PC-3 (cell line): ENCODE measurements at regions not wholly inside any gene's neighbourhood (a gene's known extent, or its start where the extent isn't known, plus 50 kb on each side); places are given as distances from the start of the nearest gene placed in this dataset.

ENCODE experiments used
- ATAC-seq: fragments of 200-7000 bp; cut with Tn5 transposase; 2 replicates; pipeline ENCODE4 v1.9.1; 2020; ENCODE audit warnings: mild to moderate bottlenecking, moderate library complexity
- BruUV-seq: library from RNA; stranded (reverse); fragments of 400-500 nt; replicated peaks from 2 replicates; lab custom pipeline; 2021; lab: Mats Ljungman, UMichigan
- CTCF ChIA-PET: fragments of 300-600 bp; sonication (Branson Sonifier 250); formaldehyde crosslinking; loops from one replicate; lab custom pipeline; 2022; ENCODE audit warnings: antibody characterized with exemption; lab: Charles Lee
- POLR2A ChIA-PET: fragments of 300-600 bp; sonication (Branson Sonifier 250); formaldehyde crosslinking; loops from one replicate; lab custom pipeline; 2022; ENCODE audit warnings: antibody characterized with exemption; ENCODE audit not compliant: unreplicated experiment; lab: Charles Lee
- DNase-seq: peaks from one replicate; pipeline ENCODE4 v3.0.0-alpha.2; 2015
- H2AFZ ChIP-seq: fragments of 300-600 bp; sonication (generic); 2 replicates; pipeline ENCODE4 v1.6.0; 2016; ENCODE audit warnings: antibody characterized with exemption, low read length
- H3F3A ChIP-seq: fragments of 300-600 bp; sonication (generic); one replicate; pipeline ENCODE4 v1.6.0; 2017; ENCODE audit warnings: antibody characterized with exemption, low read length, control low read depth, mild to moderate bottlenecking; ENCODE audit not compliant: unreplicated experiment
- H3K27ac ChIP-seq: fragments of 300-600 bp; sonication (generic); 2 replicates; pipeline ENCODE4 v1.5.1; 2016; ENCODE audit warnings: mild to moderate bottlenecking, low read length
- H3K27me3 ChIP-seq: fragments of 300-600 bp; sonication (generic); 2 replicates; pipeline ENCODE4 v1.6.1; 2016; ENCODE audit warnings: low read length, mixed read lengths
- H3K36me3 ChIP-seq: fragments of 300-600 bp; sonication (generic); 2 replicates; pipeline ENCODE4 v1.6.1; 2016; ENCODE audit warnings: low read depth, mixed run types, low read length, mixed read lengths
- H3K4me1 ChIP-seq: fragments of 300-600 bp; sonication (generic); 2 replicates; pipeline ENCODE4 v1.5.1; 2016; ENCODE audit warnings: low read length; ENCODE audit not compliant: insufficient read depth
- H3K4me2 ChIP-seq: fragments of 300-600 bp; sonication (generic); 2 replicates; pipeline ENCODE4 v1.6.0; 2016; ENCODE audit warnings: low read length
- H3K4me3 ChIP-seq: fragments of 300-600 bp; sonication (generic); 2 replicates; pipeline ENCODE4 v1.5.1; 2016; ENCODE audit warnings: mild to moderate bottlenecking, low read length, mixed read lengths
- H3K79me2 ChIP-seq: fragments of 300-600 bp; sonication (generic); 2 replicates; pipeline ENCODE4 v1.6.1; 2017; ENCODE audit warnings: low read length, mixed read lengths
- H3K9ac ChIP-seq: fragments of 300-600 bp; sonication (generic); 2 replicates; pipeline ENCODE4 v1.6.0; 2016; ENCODE audit warnings: mild to moderate bottlenecking, low read length
- H3K9me2 ChIP-seq: fragments of 300-600 bp; sonication (generic); replicated peaks from 2 replicates; pipeline ENCODE4 v1.6.1; 2016; ENCODE audit warnings: mixed run types, low read length, mixed read lengths
- H3K9me3 ChIP-seq: fragments of 300-600 bp; sonication (generic); 2 replicates; pipeline ENCODE4 v1.6.1; 2016; ENCODE audit warnings: low read length, mixed read lengths
- H4K20me1 ChIP-seq: fragments of 300-600 bp; sonication (generic); 2 replicates; pipeline ENCODE4 v1.6.1; 2016; ENCODE audit warnings: low read length, mixed read lengths
- CTCF ChIP-seq: fragments of 300-600 bp; sonication (generic); conservative IDR thresholded peaks from 2 replicates; pipeline ENCODE4 v1.5.1; 2017; ENCODE audit warnings: antibody characterized with exemption, low read depth, mild to moderate bottlenecking, low read length
- EZH2 ChIP-seq: fragments of 300-600 bp; sonication (generic); IDR thresholded peaks from one replicate; pipeline ENCODE4 v1.6.1; 2017; ENCODE audit warnings: antibody characterized with exemption, mild to moderate bottlenecking, low read length; ENCODE audit not compliant: unreplicated experiment
- EZH2phosphoT487 ChIP-seq: fragments of 300-600 bp; sonication (generic); IDR thresholded peaks from 2 replicates; pipeline ENCODE4 v1.6.1; 2018; ENCODE audit warnings: mild to moderate bottlenecking, antibody characterized with exemption, low read length, borderline replicate concordance
- intact Hi-C: fragments of 100-400 bp; cut with micrococcal nuclease; formaldehyde crosslinking; loops from 2 replicates; pipeline ENCODE4 v1.9.0; 2023

DNA sequence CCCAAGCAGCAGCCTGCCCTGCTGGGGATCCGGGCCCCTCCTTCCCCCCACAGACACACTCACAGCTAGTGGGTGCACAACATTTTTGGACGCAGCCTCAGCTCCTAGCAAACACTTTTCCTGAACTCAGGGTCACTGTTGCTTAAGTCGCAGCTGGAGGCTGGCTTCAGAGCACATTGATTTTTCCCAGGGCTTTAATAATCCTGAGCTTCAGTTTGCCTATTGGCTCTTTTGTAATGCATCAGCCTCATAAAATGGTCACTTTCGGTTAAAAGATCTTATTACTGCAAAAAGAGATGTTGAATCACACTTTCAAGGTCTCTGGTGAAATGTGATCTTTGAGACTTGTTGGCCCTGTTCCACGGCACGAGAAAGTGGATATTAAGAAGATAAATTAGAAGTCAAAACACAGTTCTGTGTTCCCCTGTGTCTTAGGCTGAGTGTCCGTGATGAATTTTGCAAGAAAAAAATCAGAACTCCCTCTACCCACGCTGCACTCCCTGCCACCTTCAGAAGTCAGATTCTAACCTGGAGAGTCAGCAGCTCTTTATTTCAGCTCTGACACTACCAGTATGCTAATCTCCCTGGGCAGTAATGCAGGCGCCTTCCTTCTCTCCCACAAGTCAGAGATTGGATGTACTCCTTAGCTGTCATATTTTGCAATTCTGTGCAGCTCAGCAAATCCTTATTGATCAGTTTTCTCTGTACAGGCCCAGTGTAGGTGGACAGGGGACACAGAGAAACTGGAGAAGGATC is 158.2 kb upstream of the E2F8 start:
- no peaks in the 10 kb centered on the region for H3K27me3 ChIP-seq
- intact Hi-C loops, result loop anchor here (2.0 kb wide), 1 partner anchor 44 kb away; no protein-coding TSS in a partner anchor
- H3K4me2 ChIP-seq, result peak overlapping the region; percentile 47
- no peaks in the 10 kb centered on the region for H3K79me2 ChIP-seq
- H3K9me2 ChIP-seq, result no peaks in the 10 kb centered on the region
- H3K4me1 ChIP-seq, result peaks cover 18% of the 10 kb centered on the region
- BruUV-seq, result no TSS peak
- H3F3A ChIP-seq, result no peaks in the 10 kb centered on the region
- H3K27ac ChIP-seq, result peak overlapping the region; percentile 61
- no peaks in the 10 kb centered on the region for H4K20me1 ChIP-seq
- ChIA-PET CTCF (no interaction called here), POLR2A (interaction anchor here (0.6 to 0.7 kb wide), 2 partner anchors 30 to 92 kb away, joined by 4 to 6 read pairs; no protein-coding TSS in a partner anchor)
- no peaks in the 10 kb centered on the region for H3K36me3 ChIP-seq
- TF ChIP-seq EZH2phosphoT487 (no peak), CTCF (no peak), EZH2 (no peak)
- peak overlapping the region; percentile 14; the same call in 1 of the 2 replicates for H3K9ac ChIP-seq
- no peak overlapping the region; the same call in 1 of the 2 replicates for H3K4me3 ChIP-seq
- no peaks in the 10 kb centered on the region for H3K9me3 ChIP-seq
- DNase-seq (peak; percentile 88), ATAC-seq (peak; percentile 91)
- H2AFZ ChIP-seq, result no peak overlapping the region; the same call in 1 of the 2 replicates

DNA sequence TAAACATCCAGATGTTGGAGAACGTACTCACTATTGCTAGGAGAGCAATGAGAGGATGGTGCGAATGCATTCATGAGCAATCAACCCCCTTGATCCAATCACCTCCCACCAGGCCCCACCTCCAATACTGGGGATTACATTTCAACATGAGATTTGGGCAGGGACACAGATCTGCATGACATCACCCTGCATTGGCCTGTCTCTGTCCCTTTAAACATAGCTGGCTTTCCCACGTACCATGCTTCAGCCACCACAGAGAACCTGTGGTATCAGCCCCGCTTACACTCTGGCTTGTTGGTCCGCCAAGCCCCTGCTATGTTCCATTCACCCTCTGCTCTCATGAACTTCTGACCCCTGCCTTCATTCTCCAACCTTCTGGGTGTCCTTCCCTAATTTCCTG is 157.5 kb upstream of the E2F8 start:
- no TSS peak for BruUV-seq
- peak overlapping the region; percentile 14; the same call in 1 of the 2 replicates for H3K9ac ChIP-seq
- no peak overlapping the region; the same call in 1 of the 2 replicates for H2AFZ ChIP-seq
- no peaks in the 10 kb centered on the region for H3K9me2 ChIP-seq
- intact Hi-C loops, result loop anchor here (2.0 kb wide), 1 partner anchor 45 kb away; no protein-coding TSS in a partner anchor
- no peaks in the 10 kb centered on the region for H3K36me3 ChIP-seq
- DNase-seq (no peak), ATAC-seq (no peak)
- peak overlapping the region; percentile 61 for H3K27ac ChIP-seq
- H3K4me1 ChIP-seq, result peaks cover 18% of the 10 kb centered on the region
- no peaks in the 10 kb centered on the region for H3K27me3 ChIP-seq
- peak overlapping the region; percentile 47 for H3K4me2 ChIP-seq
- no peaks in the 10 kb centered on the region for H3K79me2 ChIP-seq
- CTCF ChIA-PET, result no interaction called here
- no peaks in the 10 kb centered on the region for H3F3A ChIP-seq
- H3K9me3 ChIP-seq, result no peaks in the 10 kb centered on the region
- POLR2A ChIA-PET, result interaction anchor here (0.6 to 0.7 kb wide), 2 partner anchors 30 to 91 kb away, joined by 4 to 6 read pairs; no protein-coding TSS in a partner anchor
- H3K4me3 ChIP-seq, result no peak overlapping the region; the same call in 1 of the 2 replicates
- no peaks in the 10 kb centered on the region for H4K20me1 ChIP-seq
- TF ChIP-seq EZH2 (no peak), EZH2phosphoT487 (no peak), CTCF (no peak)

DNA sequence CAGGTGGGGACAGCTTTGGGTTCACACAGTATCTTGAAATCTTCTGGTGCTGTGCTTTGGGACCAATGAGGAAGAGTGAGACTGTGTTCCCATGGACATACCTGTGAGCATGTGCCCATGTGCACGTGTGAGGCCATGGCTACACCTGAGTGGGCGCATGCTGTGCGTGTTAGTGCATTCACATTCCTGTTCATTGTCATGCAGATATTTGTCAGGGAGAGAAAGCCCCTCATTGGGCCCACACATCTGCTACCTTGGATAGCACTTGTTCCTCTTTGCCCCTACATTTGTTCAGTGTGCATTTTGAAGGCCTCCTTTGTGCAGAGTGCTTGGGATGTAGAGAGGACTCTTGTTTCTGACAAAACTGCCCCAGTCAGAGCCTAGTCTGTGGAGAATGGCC is 154.3 kb upstream of the E2F8 start:
- H3K4me2 ChIP-seq, result no peak overlapping the region
- peaks cover 18% of the 10 kb centered on the region for H3K4me1 ChIP-seq
- H3F3A ChIP-seq, result no peaks in the 10 kb centered on the region
- POLR2A ChIA-PET, result no interaction called here
- H3K9ac ChIP-seq, result no peak overlapping the region
- no peak for TF ChIP-seq EZH2phosphoT487
- no peak for TF ChIP-seq CTCF
- no peak for TF ChIP-seq EZH2
- H3K9me2 ChIP-seq, result no peaks in the 10 kb centered on the region
- H3K36me3 ChIP-seq, result no peaks in the 10 kb centered on the region
- no peak overlapping the region for H3K4me3 ChIP-seq
- no TSS peak for BruUV-seq
- intact Hi-C loops, result no loop called here
- H3K9me3 ChIP-seq, result no peaks in the 10 kb centered on the region
- no peaks in the 10 kb centered on the region for H3K79me2 ChIP-seq
- no peak overlapping the region for H3K27ac ChIP-seq
- H4K20me1 ChIP-seq, result no peaks in the 10 kb centered on the region
- DNase-seq (no peak), ATAC-seq (no peak)
- CTCF ChIA-PET, result no interaction called here
- H2AFZ ChIP-seq, result no peak overlapping the region
- no peaks in the 10 kb centered on the region for H3K27me3 ChIP-seq
